GM19025 (cell line): ENCODE measurements at regions not wholly inside any gene's neighbourhood (a gene's known extent, or its start where the extent isn't known, plus 50 kb on each side); places are given as distances from the start of the nearest gene placed in this dataset.
"Not testable (repeated sequence)": the region's sequence is repeated elsewhere in the genome, so short reads cannot be mapped to it uniquely, and the experiment has no call there.

Experiments
- ATAC-seq: cut with Tn5 transposase; IDR thresholded peaks from one replicate; pipeline ENCODE4 v1.9.1; 2021; ENCODE audit warnings: mild to moderate bottlenecking, low read depth, moderate library complexity; ENCODE audit not compliant: unreplicated experiment

GRCh38 chr1:194684636-194685035 is 1498.2 kb upstream of the B3GALT2 start:
- no peak for ATAC-seq

GRCh38 chr1:194658090-194658439 is 1471.7 kb upstream of the B3GALT2 start:
- ATAC-seq = no peak

GRCh38 chr1:194654956-194655355 is 1468.5 kb upstream of the B3GALT2 start:
- no peak for ATAC-seq

DNA sequence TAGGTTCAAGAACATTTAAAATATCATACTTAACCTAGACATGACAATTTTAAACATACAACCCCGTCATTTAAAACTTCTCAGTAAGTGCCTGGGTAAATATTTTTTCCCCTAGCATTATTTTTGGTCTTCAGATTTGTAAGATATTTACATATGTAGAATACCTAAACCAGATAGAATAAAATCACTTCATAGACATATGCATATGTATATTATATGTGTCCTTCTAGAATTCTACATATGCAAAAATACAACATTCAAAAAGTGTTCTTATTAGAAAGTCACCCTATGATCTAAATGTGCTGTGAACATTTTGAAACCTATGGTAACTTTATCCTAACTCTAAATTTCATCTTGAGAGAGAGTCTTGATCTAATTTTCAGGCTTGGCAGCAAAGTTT is 1467.0 kb upstream of the B3GALT2 start:
- no peak for ATAC-seq

DNA sequence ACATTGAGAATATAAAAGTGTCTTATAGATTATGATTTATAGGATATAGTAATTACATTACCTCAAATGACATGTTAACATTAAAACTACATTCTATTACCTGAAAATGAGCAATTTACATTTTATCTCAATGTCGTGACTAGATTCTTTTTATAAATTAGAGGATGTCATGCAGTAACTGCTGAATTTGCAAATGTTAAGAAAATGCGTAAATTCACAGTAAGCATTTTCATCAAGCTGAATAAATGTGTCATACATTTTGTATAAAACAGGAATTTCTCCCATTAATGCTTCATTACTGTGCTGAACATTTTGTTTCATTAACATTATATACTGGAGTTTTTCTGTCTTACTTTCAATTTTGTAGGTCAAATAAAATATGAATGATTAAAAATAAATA is 1460.7 kb upstream of the B3GALT2 start:
- no peak for ATAC-seq

DNA sequence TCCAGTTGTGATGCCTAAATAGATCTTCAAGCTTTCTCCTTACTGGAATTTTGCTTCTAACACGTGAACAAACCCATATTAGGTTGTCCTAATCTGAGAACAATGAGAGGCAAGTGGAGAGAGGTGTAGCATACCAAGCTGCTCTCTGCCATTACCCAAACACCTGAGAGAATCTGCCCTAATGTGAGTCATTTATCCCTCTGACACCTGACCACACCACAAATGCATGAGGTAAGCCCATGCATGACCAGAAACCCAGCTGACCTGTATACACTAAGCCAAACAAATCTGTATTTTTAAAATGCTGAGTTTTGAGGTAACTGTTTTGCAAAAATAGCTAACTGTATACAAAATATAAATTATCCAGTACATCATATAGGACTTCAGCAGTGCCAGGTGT is 1458.1 kb upstream of the B3GALT2 start:
- no peak for ATAC-seq

- ATAC-seq = no peak
Measured at GRCh38 chr1:194640322-194640721, 1453.9 kb upstream of the B3GALT2 start.

GRCh38 chr1:194629011-194629410 is 1442.6 kb upstream of the B3GALT2 start:
- ATAC-seq = no peak

GRCh38 chr1:194624833-194625232 is 1438.4 kb upstream of the B3GALT2 start:
- no peak for ATAC-seq

DNA sequence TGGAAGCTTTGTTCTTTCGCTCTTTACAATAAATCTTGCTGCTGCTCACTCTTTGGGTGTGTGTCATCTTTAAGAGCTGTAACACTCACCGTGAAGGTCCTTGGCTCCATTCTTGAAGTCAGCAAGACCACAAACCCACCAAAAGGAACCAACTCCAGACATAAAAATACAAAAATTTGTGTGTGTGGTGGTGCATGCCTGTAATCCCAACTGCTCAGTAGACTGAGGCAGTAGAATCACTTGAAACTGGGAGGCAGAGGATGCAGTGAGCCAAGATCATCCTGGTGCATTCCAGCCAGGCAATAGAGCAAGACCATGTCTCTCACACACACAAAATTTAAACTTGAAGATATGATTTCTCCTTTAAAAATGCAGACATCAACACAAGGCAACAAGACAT is 1431.7 kb upstream of the B3GALT2 start:
- ATAC-seq = no peak

DNA sequence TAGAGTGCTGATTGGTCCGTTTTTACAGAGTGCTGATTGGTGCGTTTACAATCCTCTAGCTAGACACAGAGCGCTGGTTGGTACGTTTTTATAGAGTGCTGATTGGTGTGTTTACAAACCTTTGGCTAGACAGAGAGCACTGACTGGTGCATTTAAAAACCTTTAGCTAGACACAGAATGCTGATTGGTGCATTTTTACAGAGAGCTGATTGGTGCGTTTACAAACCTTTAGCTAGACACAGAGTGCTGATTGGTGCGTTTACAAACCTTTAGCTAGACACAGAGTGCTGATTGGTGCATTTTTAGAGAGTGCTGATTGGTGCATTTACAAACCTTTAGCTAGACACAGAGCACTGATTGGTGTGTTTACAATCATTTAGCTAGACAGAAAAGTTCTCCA is 1430.9 kb upstream of the B3GALT2 start:
- not testable (repeated sequence) for ATAC-seq

DNA sequence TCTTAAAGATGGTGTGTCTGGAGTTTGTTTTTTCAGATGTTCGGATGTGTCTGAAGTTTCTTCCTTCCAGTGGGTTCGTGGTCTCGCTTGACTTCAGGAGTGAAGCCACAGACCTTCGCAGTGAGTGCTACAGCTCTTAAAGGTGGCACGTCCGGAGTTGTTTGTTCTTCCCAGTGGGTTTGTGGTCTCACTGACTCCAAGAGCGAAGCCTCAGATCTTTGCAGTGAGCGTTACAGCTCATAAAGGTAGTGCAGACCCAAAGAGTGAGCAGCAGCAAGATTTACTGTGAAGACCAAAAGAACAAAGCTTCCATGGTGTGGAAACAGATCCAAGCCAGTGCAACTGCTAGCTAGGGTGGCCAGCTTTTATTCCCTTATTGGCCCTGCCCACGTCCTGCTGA is 1430.4 kb upstream of the B3GALT2 start:
- no peak for ATAC-seq

DNA sequence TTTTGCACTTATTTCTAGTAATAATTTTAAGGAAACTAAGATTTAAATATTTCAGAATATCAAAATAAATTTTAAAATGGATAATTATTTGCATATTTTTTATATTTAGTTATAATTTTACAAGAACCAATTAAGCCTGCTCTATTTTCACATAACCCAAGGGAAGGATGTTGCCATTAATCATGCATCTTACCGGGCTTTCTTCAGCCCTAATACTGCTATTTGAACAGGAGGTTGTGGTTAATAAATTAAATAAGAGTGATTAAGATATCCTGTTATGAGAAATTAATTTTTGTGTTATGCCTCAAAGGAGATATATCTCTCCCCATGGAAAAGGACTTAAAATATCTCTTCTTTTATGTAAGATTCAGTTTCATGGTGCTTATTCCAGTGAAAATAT is 1415.8 kb upstream of the B3GALT2 start:
- no peak for ATAC-seq

DNA sequence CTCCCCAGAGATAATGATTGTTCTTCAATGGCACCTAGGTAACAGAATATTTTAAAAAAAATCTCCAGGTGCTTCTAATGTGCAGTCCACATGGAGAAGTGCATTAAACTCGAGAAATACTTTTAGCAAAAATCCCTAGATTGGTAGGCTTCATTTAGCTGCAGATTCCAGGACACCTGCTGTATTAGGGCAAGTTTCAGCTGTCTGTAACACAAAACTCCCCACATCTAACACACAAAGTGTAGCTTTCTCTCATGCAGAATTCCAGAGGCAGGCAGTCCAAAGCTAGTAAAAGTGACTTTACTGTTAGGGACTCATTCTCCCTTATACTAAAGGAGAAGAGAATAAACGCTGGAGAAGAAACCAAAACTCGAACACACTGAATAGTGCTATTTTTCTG is 1414.3 kb upstream of the B3GALT2 start:
- ATAC-seq = no peak

DNA sequence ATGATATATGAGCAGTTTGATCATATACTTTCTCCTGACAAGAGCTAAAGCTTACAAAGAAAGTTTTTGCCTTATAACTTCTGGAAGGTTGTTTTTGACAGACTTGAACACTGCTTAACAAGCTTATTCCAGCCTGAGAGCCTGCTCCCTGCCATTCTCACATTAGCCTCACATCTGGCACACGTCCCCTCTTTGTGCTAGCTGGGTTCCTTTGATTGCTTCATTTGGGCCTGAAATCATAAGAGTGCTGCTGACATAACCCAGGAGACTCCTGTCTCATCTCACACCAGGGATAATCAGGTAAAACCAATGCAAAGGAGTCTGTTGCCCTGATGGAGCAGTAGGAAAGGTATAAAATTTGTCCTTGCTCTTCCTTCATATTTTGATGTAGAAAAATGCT is 1411.7 kb upstream of the B3GALT2 start:
- ATAC-seq = no peak

GRCh38 chr1:194586302-194586701 is 1399.9 kb upstream of the B3GALT2 start:
- no peak for ATAC-seq

DNA sequence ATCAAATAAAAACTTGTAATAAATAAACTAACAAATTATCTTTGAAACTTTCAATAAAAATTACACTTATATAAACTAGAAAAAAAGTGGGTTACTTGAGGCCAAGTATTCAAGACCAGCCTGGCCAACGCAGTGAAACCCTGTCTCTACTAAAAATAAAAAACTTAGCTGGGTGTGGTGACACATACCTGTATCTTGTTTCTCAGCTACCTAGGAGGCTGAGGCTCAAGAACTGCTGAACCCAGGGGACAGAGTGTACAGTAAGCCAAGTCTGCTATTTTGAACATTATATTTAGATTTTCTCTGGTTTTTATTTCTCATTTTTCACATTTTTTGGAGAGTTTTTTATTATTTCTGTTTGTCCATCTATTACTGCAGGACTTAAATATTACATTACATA is 1397.6 kb upstream of the B3GALT2 start:
- no peak for ATAC-seq

GRCh38 chr1:194570476-194570875 is 1384.1 kb upstream of the B3GALT2 start:
- ATAC-seq = no peak

GRCh38 chr1:194568610-194569009 is 1382.2 kb upstream of the B3GALT2 start:
- ATAC-seq = no peak

DNA sequence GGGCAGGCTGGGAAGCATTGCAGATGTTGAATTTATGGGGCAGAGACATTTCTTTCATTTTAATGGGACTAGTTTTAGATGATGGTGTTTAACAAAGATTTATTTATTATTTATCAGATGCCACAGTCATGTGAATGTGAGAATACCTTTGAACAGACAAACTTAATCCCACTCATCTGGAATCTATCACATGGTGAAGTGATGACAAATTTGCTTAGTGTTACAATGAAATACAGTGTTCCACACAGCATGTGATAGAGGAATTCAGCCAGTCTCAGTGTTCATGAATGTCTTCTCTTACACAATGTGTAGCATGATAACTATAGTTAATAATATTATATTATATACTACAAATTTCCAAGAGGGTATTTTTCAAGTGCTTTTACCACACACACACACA is 1361.7 kb upstream of the B3GALT2 start:
- no peak for ATAC-seq

GRCh38 chr1:194544012-194544411 is 1357.6 kb upstream of the B3GALT2 start:
- no peak for ATAC-seq

GRCh38 chr1:194538453-194538852 is 1352.0 kb upstream of the B3GALT2 start:
- ATAC-seq = no peak

GRCh38 chr1:194537521-194537920 is 1351.1 kb upstream of the B3GALT2 start:
- no peak for ATAC-seq

DNA sequence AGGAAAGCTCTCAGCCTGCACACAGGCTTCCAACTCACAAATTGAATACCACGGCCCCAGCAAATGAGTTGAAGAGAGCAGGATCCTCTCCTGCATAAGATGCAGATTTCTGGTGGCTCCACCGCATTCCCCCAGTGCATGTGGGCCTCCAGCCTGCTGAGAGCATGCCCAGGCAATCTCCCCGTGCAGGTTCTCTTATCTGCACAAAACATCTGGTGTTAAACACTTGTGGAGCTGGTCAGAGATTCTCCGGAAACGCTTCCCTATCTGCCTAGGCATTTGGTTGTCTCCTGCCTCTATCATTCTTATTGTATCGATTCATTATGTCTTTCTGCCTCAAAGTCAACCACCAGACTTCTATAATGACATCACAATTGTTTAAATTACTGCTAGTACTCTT is 1349.0 kb upstream of the B3GALT2 start:
- no peak for ATAC-seq
